GM23338 (cell line): ENCODE measurements at regions not wholly inside any gene's neighbourhood (a gene's known extent, or its start where the extent isn't known, plus 50 kb on each side); places are given as distances from the start of the nearest gene placed in this dataset.

ENCODE experiments used
- ATAC-seq: fragments of 200-7000 bp; cut with Tn5 transposase; 3 replicates; pipeline ENCODE4 v1.9.1; 2020
- DNase-seq: peaks from one replicate; pipeline ENCODE4 v3.0.0-alpha.2; 2015; ENCODE audit warnings: low spot score
- H2AFZ ChIP-seq: fragments of 200-600 bp; sonication (generic); 2 replicates; pipeline ENCODE4 v1.8.0; 2016; ENCODE audit warnings: antibody characterized with exemption, mild to moderate bottlenecking, moderate library complexity
- H3F3A ChIP-seq: fragments of 200-600 bp; sonication (generic); replicated peaks from 2 replicates; pipeline ENCODE4 v1.8.0; 2017; ENCODE audit warnings: antibody characterized with exemption, mixed run types, low read depth
- H3K27ac ChIP-seq: fragments of 200-600 bp; sonication (generic); 2 replicates; pipeline ENCODE4 v1.6.1; 2016; ENCODE audit warnings: low read depth
- H3K27me3 ChIP-seq: fragments of 200-600 bp; sonication (generic); 2 replicates; pipeline ENCODE4 v1.8.0; 2016; ENCODE audit warnings: mild to moderate bottlenecking, mixed run types, moderate library complexity; ENCODE audit not compliant: insufficient read depth
- H3K36me3 ChIP-seq: fragments of 200-600 bp; sonication (generic); 2 replicates; pipeline ENCODE4 v1.8.0; 2016; ENCODE audit warnings: mild to moderate bottlenecking; ENCODE audit not compliant: insufficient read depth
- H3K4me1 ChIP-seq: fragments of 200-600 bp; sonication (generic); 2 replicates; pipeline ENCODE4 v1.8.0; 2016; ENCODE audit warnings: mild to moderate bottlenecking, moderate library complexity; ENCODE audit not compliant: insufficient read depth
- H3K4me2 ChIP-seq: fragments of 200-600 bp; sonication (generic); 2 replicates; pipeline ENCODE4 v1.7.1; 2017; ENCODE audit warnings: mixed run types
- H3K4me3 ChIP-seq: fragments of 200-600 bp; sonication (generic); 2 replicates; pipeline ENCODE4 v1.6.1; 2016; ENCODE audit warnings: mixed run types
- H3K79me2 ChIP-seq: fragments of 200-600 bp; sonication (generic); replicated peaks from 2 replicates; pipeline ENCODE4 v1.8.0; 2017; ENCODE audit warnings: mild to moderate bottlenecking; ENCODE audit not compliant: insufficient read depth
- H3K9me2 ChIP-seq: fragments of 200-600 bp; sonication (generic); 2 replicates; pipeline ENCODE4 v1.8.0; 2017; ENCODE audit not compliant: insufficient read depth
- H4K20me1 ChIP-seq: fragments of 200-600 bp; sonication (generic); replicated peaks from 2 replicates; pipeline ENCODE4 v1.8.0; 2017; ENCODE audit warnings: mild to moderate bottlenecking; ENCODE audit not compliant: insufficient read depth
- H3K27ac Mint-ChIP-seq: 2 replicates; pipeline ENCODE4 v1.8.0; 2020; ENCODE audit warnings: inconsistent platforms, mild to moderate bottlenecking, moderate library complexity, mixed read lengths
- H3K27me3 Mint-ChIP-seq: 3 replicates; pipeline ENCODE4 v1.8.0; 2022; ENCODE audit warnings: low read depth, mild to moderate bottlenecking, moderate library complexity, mixed read lengths, inconsistent platforms; ENCODE audit not compliant: insufficient read depth, poor library complexity
- H3K36me3 Mint-ChIP-seq: 3 replicates; pipeline ENCODE4 v1.8.0; 2021; ENCODE audit warnings: low read depth, mild to moderate bottlenecking, inconsistent platforms, moderate library complexity, mixed read lengths
- H3K4me1 Mint-ChIP-seq: 3 replicates; pipeline ENCODE4 v1.8.0; 2020; ENCODE audit warnings: mild to moderate bottlenecking, inconsistent platforms, mixed read lengths
- H3K4me3 Mint-ChIP-seq: 3 replicates; pipeline ENCODE4 v1.8.0; 2021; ENCODE audit warnings: moderate library complexity, mild to moderate bottlenecking, inconsistent platforms, mixed read lengths
- H3K9me3 Mint-ChIP-seq: 3 replicates; pipeline ENCODE4 v1.8.0; 2020; ENCODE audit warnings: moderate library complexity, mild to moderate bottlenecking, inconsistent platforms, mixed read lengths
- CREB1 ChIP-seq: fragments of 250-450 bp; sonication (Bioruptor Pico); IDR thresholded peaks from 2 replicates; pipeline ENCODE4 v1.5.0; 2020; ENCODE audit warnings: low read depth, mild to moderate bottlenecking, moderate library complexity
- EZH2 ChIP-seq: fragments of 200-600 bp; sonication (generic); IDR thresholded peaks from one replicate; pipeline ENCODE4 v1.8.0; 2017; ENCODE audit warnings: antibody characterized with exemption, mild to moderate bottlenecking, low read depth; ENCODE audit not compliant: unreplicated experiment
- EZH2phosphoT487 ChIP-seq: fragments of 200-600 bp; sonication (generic); IDR thresholded peaks from one replicate; pipeline ENCODE4 v1.8.1; 2018; ENCODE audit warnings: antibody characterized with exemption; ENCODE audit not compliant: unreplicated experiment
- JUNB ChIP-seq: IDR thresholded peaks from one replicate; pipeline ENCODE4 v1.6.1; 2016; ENCODE audit warnings: antibody characterized with exemption; ENCODE audit not compliant: unreplicated experiment
- NANOG ChIP-seq: IDR thresholded peaks from 2 replicates; pipeline ENCODE4 v1.6.1; 2016; ENCODE audit warnings: antibody characterized with exemption, borderline replicate concordance
- POLR2AphosphoS5 ChIP-seq: IDR thresholded peaks from 2 replicates; pipeline ENCODE4 v1.6.1; 2016; ENCODE audit warnings: antibody characterized with exemption, low read depth
- STAT1 ChIP-seq: IDR thresholded peaks from one replicate; pipeline ENCODE4 v1.6.1; 2016; ENCODE audit warnings: antibody characterized with exemption; ENCODE audit not compliant: unreplicated experiment
- ZNF114 ChIP-seq: fragments of 250-450 bp; sonication (Bioruptor Pico); IDR thresholded peaks from 2 replicates; pipeline ENCODE4 v1.5.0; 2020; ENCODE audit warnings: mild to moderate bottlenecking, moderate library complexity
- ZNF331 ChIP-seq: fragments of 250-450 bp; sonication (Bioruptor Pico); IDR thresholded peaks from 2 replicates; pipeline ENCODE4 v1.5.0; 2020; ENCODE audit warnings: low read depth, mild to moderate bottlenecking, moderate library complexity
- TF ChIP-seq, protein P1 (sequence below): IDR thresholded peaks from one replicate; pipeline ENCODE4 v1.6.1; 2018; ENCODE audit warnings: antibody characterized with exemption; ENCODE audit not compliant: unreplicated experiment
- TF ChIP-seq, protein P2 (sequence below): IDR thresholded peaks from 2 replicates; pipeline ENCODE4 v1.6.1; 2016; ENCODE audit warnings: antibody characterized with exemption
- TF ChIP-seq, protein P3 (sequence below), 2 experiments: fragments of 200-600 bp in 1 of 2; sonication (generic) in 1 of 2; conservative IDR thresholded peaks; 2 replicates each; pipeline versions ENCODE4 v1.5.1 to v1.6.1; 2016 to 2017; ENCODE audit warnings: antibody characterized with exemption in 2 of 2, low read depth in 2 of 2, mild to moderate bottlenecking in 2 of 2, moderate library complexity in 1 of 2

DNA sequence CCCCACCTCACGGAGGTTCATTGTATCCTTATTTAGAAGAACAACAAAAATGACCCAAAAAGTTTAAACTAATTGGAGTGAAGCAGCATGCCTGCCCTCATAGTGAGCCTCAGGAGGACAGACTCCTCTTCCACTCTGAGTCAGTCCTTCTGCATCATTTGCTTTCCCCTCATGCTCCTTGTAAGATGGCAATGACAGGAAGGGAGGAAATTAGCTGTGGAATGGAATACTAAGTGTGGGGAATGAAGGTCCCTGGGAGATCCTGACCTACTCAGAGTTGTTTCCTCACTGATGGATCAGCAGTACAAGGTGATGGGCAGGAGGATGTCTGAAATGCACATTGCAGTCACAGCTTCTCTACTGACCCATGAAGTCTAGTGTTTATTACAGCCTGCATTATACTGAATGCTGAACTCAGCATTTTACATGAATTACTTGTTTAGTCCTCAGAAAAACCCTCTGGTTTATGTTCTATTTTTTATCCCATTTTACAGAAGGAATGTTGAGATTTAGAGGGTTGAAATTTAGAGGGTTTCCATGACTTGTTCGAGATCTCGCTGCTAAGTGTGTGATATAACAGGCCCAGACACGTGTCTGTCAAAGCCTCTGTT is 212.0 kb upstream of the PCSK2 start:
- Histone ChIP-seq H3K4me2 (no peak overlapping the region), H2AFZ (no peak overlapping the region), H3K4me3 (no peak overlapping the region), H4K20me1 (no peaks in the 10 kb centered on the region), H3K9me2 (peaks cover 2% of the 10 kb centered on the region; the same call in 1 of the 2 replicates), H3F3A (no peaks in the 10 kb centered on the region), H3K36me3 (no peaks in the 10 kb centered on the region), H3K27me3 (no peaks in the 10 kb centered on the region), H3K4me1 (peaks cover 7% of the 10 kb centered on the region; the same call in 1 of the 2 replicates), H3K79me2 (no peaks in the 10 kb centered on the region), H3K27ac (no peak overlapping the region)
- DNase-seq (no peak), ATAC-seq (no peak)
- Mint-ChIP-seq H3K27me3 (no peaks in the 10 kb centered on the region), H3K9me3 (no peaks in the 10 kb centered on the region), H3K4me1 (peaks cover 18% of the 10 kb centered on the region), H3K27ac (no peak overlapping the region), H3K36me3 (no peaks in the 10 kb centered on the region), H3K4me3 (no peak overlapping the region)
- no peak for TF ChIP-seq CREB1 (CRISPR knock-in tag)
- no peak for TF ChIP-seq STAT1

DNA sequence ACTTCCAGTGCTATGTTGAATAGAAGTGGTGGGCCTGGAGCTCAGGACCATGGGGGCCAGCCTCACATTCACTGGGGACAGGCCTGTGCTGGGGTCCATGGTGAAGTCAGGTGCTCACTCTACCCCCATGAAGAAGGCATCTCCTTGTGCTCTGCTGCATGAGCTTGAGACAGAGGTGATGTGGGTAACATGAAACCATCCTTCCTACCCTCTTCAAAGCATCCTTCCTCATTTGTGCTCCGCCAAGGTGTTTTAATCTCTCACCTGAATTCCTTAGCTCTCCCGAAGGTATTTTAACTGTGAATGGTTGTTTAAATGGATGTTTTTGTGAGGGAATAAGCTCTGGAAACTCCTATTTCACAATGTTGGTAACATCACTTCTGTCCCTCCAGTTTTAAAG is 209.6 kb upstream of the PCSK2 start:
- no peaks in the 10 kb centered on the region for H3K36me3 ChIP-seq
- H3K27ac ChIP-seq: no peak overlapping the region; the same call in 1 of the 2 replicates
- DNase-seq (peak; percentile 50), ATAC-seq (peak; percentile 81)
- H3K4me3 Mint-ChIP-seq: no peak overlapping the region
- H3K27me3 ChIP-seq: no peaks in the 10 kb centered on the region
- H3K79me2 ChIP-seq: no peaks in the 10 kb centered on the region
- H3K4me1 Mint-ChIP-seq: peaks cover 11% of the 10 kb centered on the region
- no peaks in the 10 kb centered on the region for H4K20me1 ChIP-seq
- H2AFZ ChIP-seq: no peak overlapping the region
- no peaks in the 10 kb centered on the region for H3K27me3 Mint-ChIP-seq
- no peaks in the 10 kb centered on the region for H3K9me2 ChIP-seq
- no peaks in the 10 kb centered on the region for H3F3A ChIP-seq
- H3K4me3 ChIP-seq: no peak overlapping the region
- H3K9me3 Mint-ChIP-seq: peaks cover 2% of the 10 kb centered on the region; the same call in 2 of the 3 replicates
- H3K4me1 ChIP-seq: peaks cover 7% of the 10 kb centered on the region; the same call in 1 of the 2 replicates
- peak overlapping the region; percentile 2; the same call in 1 of the 2 replicates for H3K4me2 ChIP-seq
- H3K27ac Mint-ChIP-seq: no peak overlapping the region
- no peaks in the 10 kb centered on the region for H3K36me3 Mint-ChIP-seq
- TF ChIP-seq, protein P1, sequence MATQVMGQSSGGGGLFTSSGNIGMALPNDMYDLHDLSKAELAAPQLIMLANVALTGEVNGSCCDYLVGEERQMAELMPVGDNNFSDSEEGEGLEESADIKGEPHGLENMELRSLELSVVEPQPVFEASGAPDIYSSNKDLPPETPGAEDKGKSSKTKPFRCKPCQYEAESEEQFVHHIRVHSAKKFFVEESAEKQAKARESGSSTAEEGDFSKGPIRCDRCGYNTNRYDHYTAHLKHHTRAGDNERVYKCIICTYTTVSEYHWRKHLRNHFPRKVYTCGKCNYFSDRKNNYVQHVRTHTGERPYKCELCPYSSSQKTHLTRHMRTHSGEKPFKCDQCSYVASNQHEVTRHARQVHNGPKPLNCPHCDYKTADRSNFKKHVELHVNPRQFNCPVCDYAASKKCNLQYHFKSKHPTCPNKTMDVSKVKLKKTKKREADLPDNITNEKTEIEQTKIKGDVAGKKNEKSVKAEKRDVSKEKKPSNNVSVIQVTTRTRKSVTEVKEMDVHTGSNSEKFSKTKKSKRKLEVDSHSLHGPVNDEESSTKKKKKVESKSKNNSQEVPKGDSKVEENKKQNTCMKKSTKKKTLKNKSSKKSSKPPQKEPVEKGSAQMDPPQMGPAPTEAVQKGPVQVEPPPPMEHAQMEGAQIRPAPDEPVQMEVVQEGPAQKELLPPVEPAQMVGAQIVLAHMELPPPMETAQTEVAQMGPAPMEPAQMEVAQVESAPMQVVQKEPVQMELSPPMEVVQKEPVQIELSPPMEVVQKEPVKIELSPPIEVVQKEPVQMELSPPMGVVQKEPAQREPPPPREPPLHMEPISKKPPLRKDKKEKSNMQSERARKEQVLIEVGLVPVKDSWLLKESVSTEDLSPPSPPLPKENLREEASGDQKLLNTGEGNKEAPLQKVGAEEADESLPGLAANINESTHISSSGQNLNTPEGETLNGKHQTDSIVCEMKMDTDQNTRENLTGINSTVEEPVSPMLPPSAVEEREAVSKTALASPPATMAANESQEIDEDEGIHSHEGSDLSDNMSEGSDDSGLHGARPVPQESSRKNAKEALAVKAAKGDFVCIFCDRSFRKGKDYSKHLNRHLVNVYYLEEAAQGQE: no peak
- TF ChIP-seq, protein P2, sequence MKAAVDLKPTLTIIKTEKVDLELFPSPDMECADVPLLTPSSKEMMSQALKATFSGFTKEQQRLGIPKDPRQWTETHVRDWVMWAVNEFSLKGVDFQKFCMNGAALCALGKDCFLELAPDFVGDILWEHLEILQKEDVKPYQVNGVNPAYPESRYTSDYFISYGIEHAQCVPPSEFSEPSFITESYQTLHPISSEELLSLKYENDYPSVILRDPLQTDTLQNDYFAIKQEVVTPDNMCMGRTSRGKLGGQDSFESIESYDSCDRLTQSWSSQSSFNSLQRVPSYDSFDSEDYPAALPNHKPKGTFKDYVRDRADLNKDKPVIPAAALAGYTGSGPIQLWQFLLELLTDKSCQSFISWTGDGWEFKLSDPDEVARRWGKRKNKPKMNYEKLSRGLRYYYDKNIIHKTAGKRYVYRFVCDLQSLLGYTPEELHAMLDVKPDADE: no peak
- TF ChIP-seq, protein P3, sequence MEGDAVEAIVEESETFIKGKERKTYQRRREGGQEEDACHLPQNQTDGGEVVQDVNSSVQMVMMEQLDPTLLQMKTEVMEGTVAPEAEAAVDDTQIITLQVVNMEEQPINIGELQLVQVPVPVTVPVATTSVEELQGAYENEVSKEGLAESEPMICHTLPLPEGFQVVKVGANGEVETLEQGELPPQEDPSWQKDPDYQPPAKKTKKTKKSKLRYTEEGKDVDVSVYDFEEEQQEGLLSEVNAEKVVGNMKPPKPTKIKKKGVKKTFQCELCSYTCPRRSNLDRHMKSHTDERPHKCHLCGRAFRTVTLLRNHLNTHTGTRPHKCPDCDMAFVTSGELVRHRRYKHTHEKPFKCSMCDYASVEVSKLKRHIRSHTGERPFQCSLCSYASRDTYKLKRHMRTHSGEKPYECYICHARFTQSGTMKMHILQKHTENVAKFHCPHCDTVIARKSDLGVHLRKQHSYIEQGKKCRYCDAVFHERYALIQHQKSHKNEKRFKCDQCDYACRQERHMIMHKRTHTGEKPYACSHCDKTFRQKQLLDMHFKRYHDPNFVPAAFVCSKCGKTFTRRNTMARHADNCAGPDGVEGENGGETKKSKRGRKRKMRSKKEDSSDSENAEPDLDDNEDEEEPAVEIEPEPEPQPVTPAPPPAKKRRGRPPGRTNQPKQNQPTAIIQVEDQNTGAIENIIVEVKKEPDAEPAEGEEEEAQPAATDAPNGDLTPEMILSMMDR (conservative IDR thresholded peaks at IDR 0.05; ENCODE audit: low read depth in 2 of 2): no peak
- no peak for TF ChIP-seq EZH2phosphoT487
- no peak for TF ChIP-seq EZH2
- TF ChIP-seq JUNB: no peak
- TF ChIP-seq ZNF114 (CRISPR knock-in tag): no peak
- no peak for TF ChIP-seq NANOG
- no peak for TF ChIP-seq ZNF331
- TF ChIP-seq STAT1: no peak
- no peak for TF ChIP-seq POLR2AphosphoS5
- TF ChIP-seq CREB1 (CRISPR knock-in tag): no peak
